Subcutaneous abdominal adipose tissue (tissue), 5 donors: ENCODE measurements at regions not wholly inside any gene's neighbourhood (a gene's known extent, or its start where the extent isn't known, plus 50 kb on each side); places are given as distances from the start of the nearest gene placed in this dataset.

Experiments
- H3K27ac ChIP-seq: one replicate; pipeline ENCODE4 v1.7.0; 2013; ENCODE audit warnings: low read depth, mild to moderate bottlenecking, inconsistent platforms, low read length, moderate library complexity
- H3K27me3 ChIP-seq, 5 donors: one replicate each; pipeline ENCODE4 v1.7.0; 2013; ENCODE audit warnings: low read length in 5 of 5, inconsistent platforms in 1 of 5; ENCODE audit not compliant: control insufficient read depth in 5 of 5, insufficient read depth in 4 of 5
- H3K36me3 ChIP-seq, 5 donors: one replicate each; pipeline ENCODE4 v1.7.0; 2013; ENCODE audit warnings: low read length in 5 of 5; ENCODE audit not compliant: control insufficient read depth in 5 of 5, insufficient read depth in 5 of 5
- H3K4me1 ChIP-seq, 5 donors: one replicate each; pipeline ENCODE4 v1.7.0; 2013; ENCODE audit warnings: low read length in 5 of 5, mild to moderate bottlenecking in 3 of 5, moderate library complexity in 1 of 5; ENCODE audit not compliant: control insufficient read depth in 5 of 5, insufficient read depth in 5 of 5
- H3K4me3 ChIP-seq, 5 donors: one replicate each; pipeline ENCODE4 v1.7.0; 2013; ENCODE audit warnings: low read length in 5 of 5, low read depth in 1 of 5
- H3K9ac ChIP-seq, 5 donors: one replicate each; pipeline ENCODE4 v1.7.0; 2013; ENCODE audit warnings: low read length in 5 of 5, mild to moderate bottlenecking in 4 of 5, moderate library complexity in 3 of 5
- H3K9me3 ChIP-seq, 5 donors: one replicate each; pipeline ENCODE4 v1.7.0; 2013; ENCODE audit warnings: low read length in 5 of 5; ENCODE audit not compliant: control insufficient read depth in 5 of 5
- donor health status: healthy.
- donor health status: healthy.
- donor health status: healthy.
- donor health status: healthy.
- donor health status: healthy.

DNA sequence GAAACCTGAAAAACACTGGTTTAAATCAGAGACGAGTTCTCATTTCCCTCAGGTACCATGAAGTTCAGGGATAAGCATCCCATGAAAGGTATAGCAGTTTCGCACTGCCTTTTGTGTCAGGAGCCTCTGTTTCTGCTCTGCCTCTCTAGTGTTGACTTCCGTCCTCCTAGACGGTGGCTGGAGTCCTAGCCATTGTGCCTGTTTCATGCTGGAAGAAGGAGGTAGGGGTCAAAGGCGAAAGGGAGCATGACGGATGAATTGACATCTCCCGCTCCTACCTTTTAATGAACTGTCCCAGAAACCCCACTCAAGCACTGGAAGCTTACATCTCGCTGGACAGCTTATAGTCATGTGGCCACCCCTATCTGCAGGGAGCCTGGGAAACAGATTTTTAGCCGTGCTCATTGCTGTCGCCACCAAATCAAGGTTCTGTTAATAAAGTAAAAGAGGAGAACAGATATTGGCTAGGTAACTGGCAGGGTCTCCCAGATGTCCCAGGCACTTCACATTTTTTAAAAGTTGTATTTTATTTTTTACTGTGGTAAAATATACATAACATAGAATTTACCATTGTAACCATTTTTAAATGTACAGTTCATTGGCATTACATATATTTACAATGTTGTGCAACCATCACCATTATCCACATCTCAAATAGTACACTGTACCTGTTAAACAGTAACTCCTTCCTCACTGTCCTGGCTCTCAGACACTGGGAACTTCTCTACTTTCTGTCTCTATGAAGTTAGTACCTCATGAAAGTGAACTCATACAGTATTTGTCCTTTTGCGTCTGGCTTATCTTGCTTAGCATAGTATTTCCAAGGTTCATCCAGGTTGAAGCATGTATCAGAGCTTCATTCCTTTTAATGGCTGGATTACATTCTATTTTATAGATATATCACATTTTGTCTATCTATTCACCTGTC is 55.0 kb upstream of the CTLA4 start:
- no peak overlapping the region for H3K9ac ChIP-seq
- no peak overlapping the region for H3K27ac ChIP-seq
- H3K27me3 ChIP-seq, result no peaks in the 10 kb centered on the region
- no peak overlapping the region for H3K4me3 ChIP-seq
- no peaks in the 10 kb centered on the region for H3K36me3 ChIP-seq
- peaks cover 3 to 31% (median 18%) of the 10 kb centered on the region in 5 donors for H3K4me1 ChIP-seq
- no peaks in the 10 kb centered on the region for H3K9me3 ChIP-seq

DNA sequence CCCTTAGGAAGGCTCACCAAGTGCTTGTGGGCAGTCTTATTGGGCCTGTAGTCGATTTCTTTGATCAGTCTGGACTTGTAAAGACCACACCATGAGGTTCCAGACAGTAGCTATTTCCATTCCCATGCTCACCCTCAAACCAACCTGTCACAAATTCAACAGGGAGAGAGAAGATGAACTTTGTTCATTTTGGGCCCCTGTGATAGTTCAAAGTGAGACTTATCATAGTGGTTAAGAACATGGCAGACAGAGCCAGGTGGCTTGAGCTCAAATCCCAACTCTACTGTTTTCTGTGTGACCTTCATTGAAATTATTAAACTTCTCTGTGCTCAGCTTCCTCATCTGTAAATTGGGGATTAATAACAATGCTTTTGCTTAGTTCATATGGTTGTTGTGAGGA is 53.9 kb upstream of the CTLA4 start:
- Histone ChIP-seq H3K36me3 (no peaks in the 10 kb centered on the region), H3K9ac (no peak overlapping the region), H3K27ac (no peak overlapping the region), H3K27me3 (no peaks in the 10 kb centered on the region), H3K9me3 (no peaks in the 10 kb centered on the region), H3K4me3 (no peak overlapping the region), H3K4me1 (peaks cover 3 to 31% (median 12%) of the 10 kb centered on the region in 5 donors)

DNA sequence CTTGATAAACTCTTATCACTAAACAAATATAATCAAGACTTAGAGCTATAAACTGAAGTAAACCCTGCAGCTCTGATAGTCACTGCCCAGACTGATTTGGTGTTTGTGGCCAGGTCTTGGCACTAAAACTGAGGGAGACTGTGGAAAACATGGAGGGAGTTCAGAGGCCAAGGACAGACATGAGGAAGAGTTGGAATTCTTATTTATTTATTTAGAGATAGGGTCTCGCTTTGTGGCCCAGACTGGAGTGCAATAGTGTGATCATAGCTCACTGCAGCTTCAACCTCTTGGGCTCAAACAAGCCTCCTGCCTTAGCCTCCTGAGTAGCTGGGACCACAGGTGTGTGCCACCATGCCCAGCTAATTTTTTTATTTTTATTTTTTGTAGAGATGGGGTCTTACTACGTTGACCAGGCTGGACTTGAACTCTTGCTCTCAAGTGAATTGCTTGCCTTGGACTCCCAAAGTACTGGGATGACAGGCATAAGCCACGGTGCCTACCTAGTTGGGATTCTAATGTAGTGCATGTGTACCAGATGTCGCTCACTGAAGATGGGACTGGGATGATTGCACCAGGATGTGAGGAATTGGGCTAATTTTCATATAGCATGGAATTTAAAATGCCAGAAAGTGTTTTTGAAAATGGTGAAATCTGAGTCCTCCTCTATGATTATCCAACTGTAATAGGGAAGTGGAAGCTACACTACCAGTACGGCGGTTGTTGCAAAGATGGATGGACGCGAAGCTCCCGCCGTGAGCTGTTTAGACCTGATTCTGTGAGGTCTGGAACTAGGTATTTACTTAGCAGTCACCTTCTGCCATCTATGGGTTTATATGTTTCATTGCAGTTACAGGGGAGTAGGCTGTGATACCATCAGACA is 52.7 kb upstream of the CTLA4 start:
- H3K4me1 ChIP-seq, result peaks cover 3 to 35% (median 18%) of the 10 kb centered on the region in 5 donors
- no peaks in the 10 kb centered on the region for H3K36me3 ChIP-seq
- H3K4me3 ChIP-seq, result peak overlapping the region in 3 of 5 donors; percentile 2 to 45 (median 25)
- no peak overlapping the region for H3K27ac ChIP-seq
- no peak overlapping the region for H3K9ac ChIP-seq
- H3K27me3 ChIP-seq, result no peaks in the 10 kb centered on the region
- H3K9me3 ChIP-seq, result no peaks in the 10 kb centered on the region

DNA sequence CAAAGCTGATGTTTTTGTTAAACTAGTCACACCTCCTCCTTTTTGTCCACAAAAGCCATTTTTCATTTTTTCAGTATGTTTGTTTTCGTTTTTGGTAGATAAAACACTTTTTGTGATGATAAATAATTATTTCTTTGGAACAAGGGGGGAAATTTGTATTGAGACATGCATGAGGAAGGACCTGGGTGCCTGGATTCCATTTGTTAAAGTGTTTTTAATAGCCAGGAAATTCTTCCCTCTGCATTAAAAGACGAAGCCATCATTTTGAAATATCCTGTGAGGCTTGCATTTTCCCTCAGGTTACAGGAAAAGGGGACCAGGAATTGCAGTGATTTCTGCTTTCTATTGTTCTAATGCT is 52.1 kb upstream of the CTLA4 start:
- Histone ChIP-seq H3K27me3 (no peaks in the 10 kb centered on the region), H3K9ac (no peak overlapping the region), H3K4me1 (peaks cover 3 to 35% (median 18%) of the 10 kb centered on the region in 5 donors), H3K36me3 (no peaks in the 10 kb centered on the region), H3K27ac (no peak overlapping the region), H3K4me3 (peak overlapping the region in 2 of 5 donors; percentile 2 to 25), H3K9me3 (no peaks in the 10 kb centered on the region)

DNA sequence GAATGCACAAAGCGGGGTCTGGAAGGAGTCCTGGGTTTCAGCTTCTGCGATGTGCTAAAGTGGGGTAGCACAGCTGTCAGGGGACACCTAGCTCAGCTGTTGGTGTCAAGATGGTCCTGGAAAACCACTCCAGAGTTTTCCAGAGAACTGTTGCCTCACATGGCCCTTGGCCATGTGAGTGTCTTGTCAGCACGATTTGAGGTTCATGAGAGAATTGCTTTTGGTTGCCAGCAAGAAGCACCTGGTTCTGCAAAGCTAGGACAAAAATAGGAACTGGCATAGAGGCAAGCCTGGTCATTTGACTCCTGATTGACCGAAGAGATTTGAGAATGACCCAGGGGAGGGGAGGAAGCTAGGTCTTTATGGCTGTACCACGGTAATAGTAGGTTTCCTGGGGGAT is 50.4 kb upstream of the CTLA4 start:
- H3K4me1 ChIP-seq, result peaks cover 3 to 26% (median 18%) of the 10 kb centered on the region in 5 donors
- H3K4me3 ChIP-seq, result no peak overlapping the region
- no peaks in the 10 kb centered on the region for H3K9me3 ChIP-seq
- H3K36me3 ChIP-seq, result no peaks in the 10 kb centered on the region
- H3K27me3 ChIP-seq, result no peaks in the 10 kb centered on the region
- no peak overlapping the region for H3K27ac ChIP-seq
- no peak overlapping the region for H3K9ac ChIP-seq
